GM12892 (cell line): ENCODE measurements at regions not wholly inside any gene's neighbourhood (a gene's known extent, or its start where the extent isn't known, plus 50 kb on each side); places are given as distances from the start of the nearest gene placed in this dataset.

Experiments used
- POLR2A ChIP-seq: IDR thresholded peaks from 2 replicates; pipeline ENCODE4 v1.6.1; 2011; ENCODE audit warnings: low read depth, low read length, control low read depth
- POLR2AphosphoS5 ChIP-seq: IDR thresholded peaks from 2 replicates; pipeline ENCODE4 v1.6.1; 2011; ENCODE audit warnings: low read depth, low read length, control low read depth
- TAF1 ChIP-seq: IDR thresholded peaks from 2 replicates; pipeline ENCODE4 v1.6.1; 2011; ENCODE audit warnings: low read depth, mild to moderate bottlenecking, control low read depth, low read length, borderline replicate concordance

- TF ChIP-seq POLR2AphosphoS5 (no peak), TAF1 (no peak), POLR2A (no peak)
Measured at GRCh38 chr2:134021830-134022524, 231.9 kb upstream of the MGAT5 start.
